Large intestine (tissue), 3 donors: ENCODE measurements at regions not wholly inside any gene's neighbourhood (a gene's known extent, or its start where the extent isn't known, plus 50 kb on each side); places are given as distances from the start of the nearest gene placed in this dataset.

ENCODE experiments used
- DNase-seq, 2 donors: peaks; one replicate each; pipeline versions ENCODE4 v3.0.0 to v3.0.0-alpha.2; 2013
- H3K27ac ChIP-seq: one replicate; pipeline ENCODE4 v1.5.1; 2013; ENCODE audit warnings: low read length
- H3K27me3 ChIP-seq: 2 replicates; pipeline ENCODE4 v1.6.1; 2013; ENCODE audit warnings: low read length; ENCODE audit not compliant: control insufficient read depth, insufficient read depth
- H3K36me3 ChIP-seq: 2 replicates; pipeline ENCODE4 v1.6.1; 2013; ENCODE audit warnings: low read length; ENCODE audit not compliant: control insufficient read depth, insufficient read depth
- H3K4me1 ChIP-seq: one replicate; pipeline ENCODE4 v1.6.1; 2013; ENCODE audit warnings: low read length; ENCODE audit not compliant: control insufficient read depth, insufficient read depth
- H3K4me3 ChIP-seq: one replicate; pipeline ENCODE4 v1.5.1; 2013; ENCODE audit warnings: low read length
- H3K9me3 ChIP-seq: one replicate; pipeline ENCODE4 v1.6.1; 2013; ENCODE audit warnings: mild to moderate bottlenecking, low read depth, low read length, moderate library complexity; ENCODE audit not compliant: control insufficient read depth
- WGBS: methylation state at CpG from one replicate; pipeline ENCODE4 v1.1.5; 2013; ENCODE audit warnings: low lambda C conversion rate; ENCODE audit not compliant: insufficient coverage; 5-methylcytosine and 5-hydroxymethylcytosine counted together

GRCh38 chr6:169961772-169962561 is 210.5 kb downstream of the ERMARD start:
- H3K27ac ChIP-seq, result no peak overlapping the region

GRCh38 chr6:169960886-169961611 is 209.6 kb downstream of the ERMARD start:
- WGBS, result no CpG with 5 or more reads among the region's 12 CpGs

More at GRCh38 chr6:169961772-169962561, 210.5 kb downstream of the ERMARD start:
- Histone ChIP-seq H3K36me3 (no peaks in the 10 kb centered on the region), H3K27me3 (peaks cover 25% of the 10 kb centered on the region), H3K4me3 (peak overlapping the region; percentile 18), H3K9me3 (no peaks in the 10 kb centered on the region), H3K4me1 (peaks cover 3% of the 10 kb centered on the region)
- DNase-seq, result peak in 1 of 2 donors; percentile 8
- no CpG with 5 or more reads among the region's 75 CpGs for WGBS

GRCh38 chr6:169960521-169960885 is 209.1 kb downstream of the ERMARD start:
- H3K4me3 ChIP-seq, result no peak overlapping the region
- no peak for DNase-seq
- no peak overlapping the region for H3K27ac ChIP-seq
- H3K4me1 ChIP-seq, result peaks cover 3% of the 10 kb centered on the region
- H3K27me3 ChIP-seq, result peaks cover 25% of the 10 kb centered on the region
- H3K9me3 ChIP-seq, result no peaks in the 10 kb centered on the region
- no CpG with 5 or more reads among the region's 10 CpGs for WGBS
- H3K36me3 ChIP-seq, result no peaks in the 10 kb centered on the region

More at GRCh38 chr6:169960886-169961611, 209.6 kb downstream of the ERMARD start:
- peaks cover 3% of the 10 kb centered on the region for H3K4me1 ChIP-seq
- no peak overlapping the region for H3K4me3 ChIP-seq
- no peaks in the 10 kb centered on the region for H3K9me3 ChIP-seq
- no peak for DNase-seq
- no peak overlapping the region for H3K27ac ChIP-seq
- no peaks in the 10 kb centered on the region for H3K36me3 ChIP-seq
- peaks cover 25% of the 10 kb centered on the region for H3K27me3 ChIP-seq

- no CpG with 5 or more reads among the region's 4 CpGs for WGBS
- Histone ChIP-seq H3K27me3 (peaks cover 25% of the 10 kb centered on the region), H3K27ac (no peak overlapping the region), H3K36me3 (no peaks in the 10 kb centered on the region), H3K4me3 (no peak overlapping the region), H3K9me3 (no peaks in the 10 kb centered on the region), H3K4me1 (peaks cover 3% of the 10 kb centered on the region)
- no peak for DNase-seq
Observed at GRCh38 chr6:169960003-169960344, 208.6 kb downstream of the ERMARD start.

DNA sequence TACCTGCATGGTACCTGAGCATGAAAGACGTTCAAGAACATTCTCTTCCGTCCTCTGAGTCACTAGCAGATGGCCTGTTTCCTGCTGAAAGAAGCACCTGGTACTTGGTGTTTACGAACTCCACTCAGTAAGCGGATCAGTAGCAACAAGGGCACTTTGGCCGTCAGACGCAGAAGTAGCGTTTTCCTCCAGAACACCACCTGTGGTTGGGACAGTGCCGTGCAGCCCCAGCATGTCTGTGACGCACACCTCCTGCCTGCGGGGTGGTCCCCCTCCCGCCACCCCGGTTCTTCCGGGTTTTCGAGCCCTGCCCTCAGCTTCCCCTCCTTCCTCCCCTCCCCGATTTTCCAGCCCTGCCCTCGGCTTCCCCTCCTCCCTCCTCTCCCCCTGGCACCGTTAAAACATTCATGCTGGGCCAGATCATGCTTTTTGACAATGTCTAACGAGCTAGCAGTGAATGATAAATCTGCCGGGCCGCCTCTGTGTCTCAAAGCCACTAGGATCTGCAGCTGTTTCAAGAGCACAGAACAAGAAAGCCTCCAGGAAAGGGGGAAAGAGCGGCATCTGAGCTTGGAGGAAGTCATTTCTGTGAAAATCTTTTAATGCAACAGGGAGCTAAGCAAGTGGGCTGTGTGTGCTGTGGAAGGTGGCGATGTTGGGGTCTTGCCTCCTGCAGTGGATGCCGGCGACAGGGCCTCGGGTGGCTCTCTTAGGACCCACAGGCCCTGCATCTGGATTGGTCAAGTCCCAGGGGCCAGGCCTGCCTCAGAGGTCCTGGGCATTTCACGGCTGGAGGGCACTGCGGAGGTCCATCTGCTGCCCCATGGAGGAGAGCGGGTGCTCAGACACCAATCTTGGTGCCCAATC is 207.9 kb downstream of the ERMARD start:
- Histone ChIP-seq H3K27me3 (peaks cover 25% of the 10 kb centered on the region), H3K36me3 (no peaks in the 10 kb centered on the region), H3K4me1 (peaks cover 3% of the 10 kb centered on the region), H3K9me3 (no peaks in the 10 kb centered on the region), H3K27ac (no peak overlapping the region), H3K4me3 (no peak overlapping the region)
- peak; percentile 39 to 53 for DNase-seq
- 80% methylated on average over 1 of the region's 28 CpGs for WGBS

DNA sequence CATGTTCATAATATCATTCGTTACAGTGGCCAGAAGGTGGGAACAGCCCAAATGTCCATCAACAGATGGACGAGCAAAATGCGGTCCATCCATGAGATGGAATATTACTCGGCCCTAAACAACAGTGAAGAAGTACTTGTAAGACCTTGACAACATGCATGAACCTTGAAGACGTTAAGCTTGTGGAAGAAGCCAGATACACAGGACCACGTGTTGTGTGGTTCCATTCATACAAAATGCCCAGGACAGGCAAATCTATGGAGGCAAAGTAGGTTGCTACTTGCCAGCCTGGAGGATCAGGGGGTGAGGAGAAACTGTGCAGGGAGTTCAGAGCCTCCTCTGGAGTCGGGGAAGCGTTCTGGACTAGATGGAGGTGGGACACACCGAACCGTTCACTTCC is 207.1 kb downstream of the ERMARD start:
- no peak for DNase-seq
- H3K27me3 ChIP-seq, result peaks cover 25% of the 10 kb centered on the region
- H3K4me1 ChIP-seq, result peaks cover 3% of the 10 kb centered on the region
- H3K4me3 ChIP-seq, result no peak overlapping the region
- H3K36me3 ChIP-seq, result no peaks in the 10 kb centered on the region
- no peak overlapping the region for H3K27ac ChIP-seq
- H3K9me3 ChIP-seq, result no peaks in the 10 kb centered on the region
- WGBS, result 93% methylated on average over 3 of the region's 10 CpGs

DNA sequence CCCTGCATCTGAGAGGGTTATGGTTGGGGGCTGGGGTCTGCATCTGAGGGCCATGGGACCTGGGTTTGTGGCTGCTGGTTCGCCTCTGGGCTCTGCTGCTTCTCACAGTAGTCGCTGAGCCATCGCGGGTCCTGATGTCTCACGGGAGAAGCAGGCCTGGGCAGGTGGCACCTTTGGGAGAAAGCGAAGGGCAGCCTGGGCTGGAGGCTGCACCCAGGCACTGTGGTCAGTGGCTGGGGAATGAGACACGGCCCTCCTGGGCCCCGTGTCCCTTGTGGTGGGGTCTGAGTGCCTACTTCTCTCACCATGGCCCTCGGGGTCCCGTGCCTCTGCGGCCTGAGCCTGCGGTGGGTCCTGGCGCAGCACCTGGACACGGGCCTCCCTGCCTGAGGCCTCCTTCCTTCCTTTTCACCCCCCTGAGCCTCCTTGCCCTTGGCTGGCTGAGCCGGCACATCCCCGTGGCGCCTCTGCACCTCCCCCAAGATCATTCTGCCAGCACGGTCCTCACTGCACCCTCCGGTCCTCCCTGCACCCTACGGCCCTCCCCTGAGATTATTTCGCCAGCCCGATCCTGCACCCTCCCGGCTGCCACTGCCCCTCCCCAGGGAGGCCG is 206.0 kb downstream of the ERMARD start:
- Histone ChIP-seq H3K4me1 (peaks cover 3% of the 10 kb centered on the region), H3K27ac (no peak overlapping the region), H3K4me3 (no peak overlapping the region), H3K36me3 (no peaks in the 10 kb centered on the region), H3K27me3 (peaks cover 18% of the 10 kb centered on the region), H3K9me3 (no peaks in the 10 kb centered on the region)
- 100% methylated on average over 1 of the region's 24 CpGs for WGBS
- no peak for DNase-seq

DNA sequence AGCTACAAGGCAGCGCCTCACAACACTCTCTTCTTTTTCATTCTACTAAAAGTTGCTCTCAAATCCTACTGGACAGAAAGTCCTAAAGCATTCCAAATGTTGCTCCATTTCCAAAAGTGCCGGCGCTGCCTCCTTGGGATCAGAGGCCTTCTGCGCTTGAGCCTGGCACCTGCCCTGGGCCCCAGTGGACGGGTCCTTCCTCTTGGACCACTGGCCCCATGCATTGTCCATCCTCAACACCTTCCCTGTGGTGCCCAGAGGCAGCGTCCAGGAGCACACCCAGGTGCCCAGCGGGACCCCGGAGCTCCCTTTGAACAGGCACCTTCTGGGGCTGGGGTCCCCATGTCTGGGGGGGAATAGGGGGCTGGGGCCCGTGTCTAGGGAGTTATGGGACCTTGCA is 205.2 kb downstream of the ERMARD start:
- WGBS, result no CpG with 5 or more reads among the region's 9 CpGs
- no peaks in the 10 kb centered on the region for H3K36me3 ChIP-seq
- peaks cover 10% of the 10 kb centered on the region for H3K27me3 ChIP-seq
- H3K4me3 ChIP-seq, result no peak overlapping the region
- no peaks in the 10 kb centered on the region for H3K9me3 ChIP-seq
- H3K4me1 ChIP-seq, result peaks cover 3% of the 10 kb centered on the region
- no peak for DNase-seq
- H3K27ac ChIP-seq, result no peak overlapping the region

- Histone ChIP-seq H3K27me3 (peaks cover 4% of the 10 kb centered on the region), H3K27ac (no peak overlapping the region), H3K36me3 (no peaks in the 10 kb centered on the region), H3K4me3 (no peak overlapping the region), H3K9me3 (no peaks in the 10 kb centered on the region), H3K4me1 (peaks cover 3% of the 10 kb centered on the region)
- 66% methylated on average over 3 of the region's 19 CpGs for WGBS
- no peak for DNase-seq
Observed at GRCh38 chr6:169955731-169956437, 204.5 kb downstream of the ERMARD start.
